C1 segment of cervical spinal cord (tissue), 14 donors: ENCODE measurements at regions not wholly inside any gene's neighbourhood (a gene's known extent, or its start where the extent isn't known, plus 50 kb on each side); places are given as distances from the start of the nearest gene placed in this dataset.

Experiments
- DNase-seq, 14 donors: peaks; one replicate each; lab custom pipeline; 2025; lab: John Stamatoyannopoulos, UW

DNA sequence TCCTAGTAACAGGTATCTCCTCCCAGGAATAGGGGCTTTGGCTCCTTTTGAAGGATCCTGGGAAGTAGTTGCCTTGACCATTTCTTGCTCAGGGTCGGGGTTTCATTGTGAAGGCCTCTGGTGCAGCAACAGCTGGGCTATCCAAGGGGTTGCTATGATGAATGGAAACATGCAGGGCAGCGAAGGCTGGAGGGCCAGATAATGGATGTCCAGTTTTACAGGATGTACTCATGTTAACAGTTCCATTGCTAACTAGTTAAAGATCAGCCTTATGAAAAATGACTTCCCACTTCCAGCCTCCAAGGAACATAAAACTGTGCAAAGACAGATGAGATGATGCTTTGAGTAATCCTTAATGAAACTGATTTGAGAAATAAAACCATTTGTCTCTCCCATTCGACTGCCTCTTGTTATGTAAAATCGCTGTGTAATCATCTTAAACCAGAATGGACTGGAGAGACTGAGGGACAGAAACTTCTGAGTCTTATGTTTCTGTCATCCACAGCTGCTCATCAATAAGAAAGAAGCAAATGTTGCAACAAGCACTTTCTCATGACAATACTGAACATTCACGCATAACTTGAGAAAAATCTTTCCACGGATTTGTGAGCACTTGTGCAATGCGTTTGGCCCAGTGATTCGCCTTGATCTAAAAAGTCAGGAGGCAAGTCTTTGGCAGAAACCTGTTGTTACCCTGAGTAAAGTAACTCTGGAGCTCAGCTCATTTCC, 473.5 kb upstream of the RGMA start:
- DNase-seq = no peak

DNA sequence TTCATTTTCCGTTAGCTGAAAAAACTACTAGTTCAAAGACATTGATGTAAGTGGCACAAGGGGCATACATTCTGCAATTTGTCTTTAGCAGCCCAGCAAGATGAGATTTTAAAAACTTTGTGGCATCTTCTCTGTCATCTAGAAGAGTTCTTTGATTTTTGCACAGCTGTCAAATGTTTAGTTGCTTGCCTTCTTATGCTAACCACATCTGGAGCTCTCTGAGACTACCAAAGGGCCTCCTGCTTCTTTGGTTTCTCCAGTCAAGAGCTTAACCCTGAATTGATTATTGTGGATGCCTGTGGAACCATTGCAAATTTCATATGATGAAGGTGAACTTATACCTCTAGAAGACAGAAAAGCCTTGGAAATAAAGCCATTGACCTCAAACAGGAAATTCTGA, 468.7 kb upstream of the RGMA start:
- DNase-seq = no peak

DNA sequence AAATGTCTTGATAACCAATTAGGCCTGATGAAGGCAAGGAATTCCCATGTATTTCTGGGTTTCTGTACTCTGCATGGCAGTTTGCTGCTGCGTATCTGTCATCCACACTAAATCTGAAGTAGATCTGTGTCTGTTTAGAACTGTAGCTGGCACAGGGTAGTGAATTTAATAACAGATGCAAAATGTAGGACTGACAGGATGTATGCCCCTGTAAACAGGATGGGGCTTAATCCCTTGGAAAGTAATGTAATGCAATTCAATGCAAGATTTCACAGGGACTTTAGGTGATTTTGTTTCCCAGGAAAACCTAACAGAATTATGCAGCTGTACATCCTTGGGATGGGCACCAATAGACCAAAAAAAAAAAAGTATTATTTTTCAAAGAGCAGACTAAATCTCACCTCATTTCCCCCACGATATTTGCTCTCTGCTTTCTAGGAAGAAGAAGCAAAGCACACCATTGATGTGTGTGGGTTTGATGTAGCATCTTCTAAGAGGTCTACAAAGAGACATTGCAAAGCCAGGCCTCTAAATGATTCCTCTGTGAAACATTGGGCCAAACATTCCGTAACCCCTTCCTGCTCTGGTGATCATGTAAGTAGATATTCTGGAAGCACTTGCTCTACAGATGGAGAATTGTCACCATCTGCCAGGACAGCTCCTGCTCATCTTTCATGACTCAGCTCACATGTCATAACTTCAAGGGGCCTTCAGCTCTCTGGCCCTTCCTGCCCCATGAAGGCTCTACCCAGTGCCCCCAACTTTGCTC, 464.3 kb upstream of the RGMA start:
- DNase-seq = no peak

DNA sequence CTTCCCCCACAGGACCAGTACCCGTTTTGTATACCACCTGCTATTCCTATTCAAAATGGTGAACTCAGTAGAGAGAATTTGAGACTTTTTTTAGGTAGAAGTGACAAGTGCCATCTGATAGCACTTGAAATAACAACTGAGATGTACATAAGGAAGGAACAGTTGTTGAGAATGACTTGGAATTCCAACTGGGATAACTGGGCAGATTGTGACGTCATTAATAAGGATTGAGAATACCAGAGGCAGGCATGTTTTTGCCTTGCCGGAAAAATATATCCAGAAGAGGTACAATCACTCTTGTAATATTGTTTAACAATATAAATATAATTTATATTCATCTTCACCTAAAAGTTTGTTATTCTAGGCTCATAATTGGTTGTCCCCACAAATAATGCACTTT, 454.1 kb upstream of the RGMA start:
- DNase-seq = no peak

DNA sequence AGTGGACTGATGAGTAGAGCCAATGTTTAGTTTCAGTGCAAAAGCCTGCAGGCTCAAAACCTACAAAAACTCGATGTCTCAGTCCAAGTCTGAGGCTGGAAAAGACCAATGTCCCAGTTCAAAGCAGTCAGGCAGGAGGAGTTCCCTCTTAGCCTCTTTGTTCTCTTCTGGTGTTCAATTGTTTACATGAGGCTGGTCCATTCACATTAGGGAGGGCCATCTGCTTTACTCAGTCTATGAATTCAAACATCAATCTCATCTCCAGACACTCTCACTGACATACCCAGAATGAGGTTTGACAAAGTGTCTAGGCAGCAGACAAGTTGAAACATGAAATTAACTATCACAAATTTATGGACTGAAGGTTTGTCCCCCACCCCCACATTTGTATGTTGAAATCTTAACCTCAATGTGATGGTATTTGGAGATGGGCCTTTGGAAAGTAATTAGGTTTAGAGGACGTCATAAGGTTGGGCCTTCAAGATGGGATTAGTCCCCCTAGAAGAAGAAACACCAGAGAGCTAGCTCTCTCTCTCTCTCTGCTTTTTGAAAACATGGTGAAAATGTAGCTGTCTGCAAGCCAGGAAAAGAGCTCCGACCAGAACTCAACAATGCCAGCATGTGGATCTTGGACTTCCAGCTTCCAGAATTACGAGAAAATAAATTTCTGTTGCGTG, 438.5 kb upstream of the RGMA start:
- DNase-seq = no peak

DNA sequence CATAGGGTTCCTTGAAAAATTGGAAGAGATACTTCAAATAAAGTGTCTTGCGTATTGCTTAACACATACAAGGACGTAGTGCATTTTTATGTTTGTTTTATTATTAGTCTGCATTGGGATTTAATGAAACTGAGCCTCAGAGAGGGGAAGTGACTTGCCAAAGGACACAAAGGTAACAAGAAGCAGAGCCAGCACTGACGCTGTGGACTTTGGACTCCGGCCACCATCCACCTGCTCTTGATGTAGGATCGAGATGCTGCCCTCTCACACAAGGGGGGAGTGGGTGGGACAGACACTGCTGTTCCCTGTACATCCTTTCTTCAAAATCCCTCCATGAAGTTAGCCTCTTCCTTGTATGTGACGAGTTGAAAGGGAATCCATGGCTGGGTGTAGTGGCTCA, 435.4 kb upstream of the RGMA start:
- no peak for DNase-seq

DNA sequence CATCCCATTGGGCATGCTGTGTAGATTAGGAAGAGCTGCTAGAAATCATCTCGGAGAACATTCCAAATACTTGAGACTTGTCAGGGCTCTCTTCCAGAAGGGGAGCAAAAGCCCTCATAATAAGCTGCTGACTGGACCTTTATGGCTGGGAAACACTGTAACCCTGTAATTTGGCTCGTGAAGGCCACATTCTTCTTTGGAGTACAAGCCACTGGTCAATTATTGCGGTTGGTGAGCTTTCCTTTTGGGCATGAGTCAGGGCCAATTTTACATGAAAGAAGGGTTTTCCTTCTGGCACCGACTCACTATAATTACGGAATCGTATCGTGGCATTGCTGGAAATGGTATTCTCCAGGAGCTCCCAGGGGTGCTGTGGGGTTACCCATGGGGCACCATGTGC, 434.5 kb upstream of the RGMA start:
- DNase-seq = no peak

DNA sequence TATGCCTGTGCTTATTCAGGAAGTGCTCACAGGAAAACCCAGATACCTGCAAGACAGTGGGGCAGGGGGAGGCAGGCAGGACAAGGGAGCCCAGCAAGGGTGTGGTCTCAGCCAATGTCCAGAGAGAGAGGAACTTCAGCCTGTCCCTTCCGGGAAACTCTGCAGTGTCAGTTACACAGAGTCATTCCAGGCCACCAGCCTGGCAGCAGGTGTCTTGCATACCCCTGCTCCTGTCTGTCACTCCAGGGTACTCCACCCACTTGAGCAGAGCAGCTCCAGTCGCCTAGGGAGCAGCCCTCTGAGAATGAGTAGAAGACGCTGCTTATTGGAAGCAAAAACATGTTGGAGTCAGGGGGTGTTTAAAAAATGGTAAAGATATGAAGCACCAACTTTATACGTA, 431.2 kb upstream of the RGMA start:
- no peak for DNase-seq

DNA sequence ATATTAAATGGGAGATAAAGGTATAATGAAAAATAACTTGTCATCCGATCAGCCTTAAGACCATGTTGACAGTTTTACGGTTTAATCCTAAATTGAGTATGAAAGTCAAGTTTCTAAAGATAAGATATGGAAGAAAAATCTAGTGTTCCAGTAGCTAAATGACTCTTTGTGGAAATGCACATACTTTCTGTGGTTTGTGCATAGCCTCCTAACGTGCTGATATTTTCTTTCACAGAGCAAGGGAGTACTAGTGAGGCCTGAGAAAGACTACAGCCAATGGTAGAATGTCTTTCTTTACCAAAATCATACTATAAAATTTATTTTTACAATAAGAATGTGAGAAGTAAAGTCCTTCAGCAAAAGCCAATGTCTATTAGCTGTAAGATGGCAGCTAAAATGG, 430.6 kb upstream of the RGMA start:
- DNase-seq = no peak

DNA sequence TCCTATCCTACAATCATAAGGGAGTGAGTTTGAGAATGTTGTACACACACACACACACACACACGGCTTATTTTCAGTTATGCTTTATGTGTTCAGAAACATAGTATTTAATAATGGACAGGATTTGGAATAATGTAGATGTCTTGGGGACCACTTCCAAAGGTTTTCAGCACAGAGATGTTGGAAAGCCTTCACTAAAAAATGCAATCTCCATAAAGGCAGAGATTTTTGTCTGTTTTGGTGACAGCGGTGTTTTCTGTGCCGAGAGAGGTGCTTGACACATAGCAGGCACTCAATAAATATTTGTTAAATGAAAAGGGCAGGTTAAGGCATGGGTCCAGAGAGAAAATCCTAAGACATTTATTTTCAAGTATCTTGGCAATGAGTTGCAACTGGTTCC, 428.2 kb upstream of the RGMA start:
- DNase-seq = no peak

DNA sequence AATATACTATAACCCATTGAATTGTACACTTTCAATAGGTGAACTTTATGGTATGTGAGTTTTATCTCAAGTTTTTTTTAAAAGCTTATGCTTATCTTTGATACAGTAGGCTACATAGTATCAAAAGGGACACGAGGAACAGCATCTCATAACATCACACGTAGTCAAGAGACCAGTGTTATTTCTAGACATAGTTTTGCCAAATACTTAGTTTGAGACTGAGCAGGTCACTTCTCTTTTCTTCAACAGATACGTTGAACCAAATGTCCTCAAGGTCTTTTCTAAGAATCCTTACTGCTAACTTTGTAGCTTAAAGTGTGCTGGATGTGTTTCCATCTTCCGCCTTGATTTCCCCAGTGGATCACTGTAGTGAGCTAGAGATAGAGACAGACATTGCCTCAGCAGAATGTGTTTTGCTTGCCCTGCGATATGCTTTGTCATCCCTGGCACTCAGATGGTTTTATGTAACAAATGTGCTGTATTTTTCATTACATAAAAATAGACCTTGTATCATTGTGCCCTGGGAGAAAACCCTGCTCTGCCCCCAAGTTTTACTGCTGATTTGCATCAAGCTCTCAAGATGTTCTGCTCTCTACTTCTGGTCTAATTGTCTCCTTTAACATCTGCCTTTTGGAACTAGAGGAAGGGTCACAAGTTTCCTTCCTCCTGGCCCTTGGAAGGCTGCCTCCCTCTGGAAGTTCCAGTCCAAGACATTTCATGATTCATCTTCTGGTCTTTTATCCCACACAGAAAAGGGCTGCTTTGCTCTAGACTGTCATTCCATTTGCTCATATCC, 426.4 kb upstream of the RGMA start:
- DNase-seq = peak in 1 of 14 donors; percentile 16

DNA sequence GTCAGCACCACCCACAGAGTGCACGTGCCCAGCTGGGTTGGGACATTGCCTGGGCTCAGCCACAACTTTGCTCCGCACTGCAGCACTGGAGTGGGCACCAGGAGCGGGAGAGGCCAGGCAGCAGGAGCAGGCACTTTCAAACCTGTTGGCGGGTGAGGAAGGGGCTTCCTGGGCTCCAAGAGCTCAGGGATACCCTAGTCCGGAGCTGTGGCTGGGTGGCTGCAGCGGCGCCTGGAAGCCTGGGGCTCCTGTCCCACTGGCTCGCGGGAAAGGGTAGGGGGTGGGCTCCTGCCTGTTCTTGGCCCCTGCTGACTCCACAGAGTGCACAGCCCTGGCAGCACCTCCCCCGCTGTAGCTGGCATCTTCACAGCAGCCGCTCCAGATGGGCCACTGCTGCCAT, 417.6 kb upstream of the RGMA start:
- no peak for DNase-seq

DNA sequence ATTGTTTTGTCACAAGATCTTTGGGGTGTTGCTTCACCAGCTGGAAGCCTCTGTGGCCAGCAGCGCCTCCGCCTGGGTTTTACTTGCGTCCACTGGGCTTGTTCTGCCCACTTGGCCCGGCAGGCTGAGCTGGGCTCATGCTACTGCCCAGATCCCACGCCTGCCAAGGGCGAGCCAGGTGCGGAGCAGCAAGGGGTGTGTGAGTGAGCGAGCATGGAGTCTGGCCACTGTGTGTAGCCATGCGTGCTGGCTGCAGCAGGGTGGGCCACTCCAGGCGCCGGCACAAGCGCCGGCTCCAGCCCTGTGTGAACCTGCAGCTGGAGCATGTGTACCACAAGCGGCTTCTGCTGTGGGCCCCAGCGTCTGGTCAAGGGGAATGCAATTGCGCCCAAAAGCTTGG, 416.5 kb upstream of the RGMA start:
- DNase-seq = no peak

DNA sequence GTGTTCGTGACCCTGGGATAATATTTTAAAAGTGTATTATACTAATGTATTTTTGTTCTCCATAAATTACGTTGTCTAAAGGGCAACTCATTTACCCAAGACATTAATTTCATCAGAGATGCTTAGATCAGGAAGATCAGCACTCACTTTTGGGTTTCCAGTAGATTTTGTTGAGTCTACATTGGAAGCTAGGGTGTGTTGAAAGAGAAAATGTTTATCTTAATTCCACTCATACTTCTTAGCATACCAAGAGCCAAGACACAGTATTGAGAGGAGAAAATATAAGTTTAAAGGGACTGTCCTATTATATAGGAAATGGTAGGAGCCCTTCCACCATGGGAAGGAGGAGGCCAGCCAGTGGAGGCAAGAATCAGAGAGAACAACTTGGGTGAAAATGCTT, 412.9 kb upstream of the RGMA start:
- DNase-seq = no peak

DNA sequence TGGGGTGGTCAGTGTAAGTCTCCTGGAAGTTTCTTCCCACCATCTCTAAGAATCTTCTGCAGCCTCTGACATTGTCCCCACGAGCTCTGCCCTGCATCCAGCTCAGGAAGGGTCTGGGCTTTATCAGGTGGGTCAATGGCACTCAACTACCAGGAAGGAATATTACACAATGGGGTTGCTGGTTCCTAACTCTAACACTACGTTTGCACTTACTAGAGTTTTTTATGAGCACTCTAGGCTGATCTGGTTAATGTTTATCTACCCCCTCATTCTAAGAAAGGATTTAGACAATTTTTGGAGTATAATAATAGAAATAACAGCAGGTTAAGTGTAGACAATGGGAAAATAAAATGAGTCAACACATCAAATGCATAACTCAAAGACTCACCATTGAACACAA, 411.1 kb upstream of the RGMA start:
- DNase-seq = no peak

DNA sequence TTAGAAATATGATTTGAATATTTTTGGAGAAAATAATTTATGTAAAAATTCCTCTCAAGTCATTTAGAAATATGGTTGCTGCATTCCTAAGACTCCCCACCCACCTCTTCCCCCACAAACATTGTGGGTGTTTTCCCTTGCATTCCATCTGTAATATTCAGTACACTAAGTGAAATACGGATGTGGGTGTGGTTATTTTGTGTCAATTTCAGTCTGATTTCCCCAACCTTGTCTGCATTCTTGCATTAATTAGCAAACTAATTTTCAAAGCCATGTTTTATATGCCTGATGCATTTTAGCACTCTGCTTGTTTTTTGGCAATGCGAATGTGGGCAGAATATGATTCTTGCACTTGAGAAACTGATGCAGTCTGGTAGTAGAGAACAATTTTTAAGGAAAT, 408.3 kb upstream of the RGMA start:
- no peak for DNase-seq

DNA sequence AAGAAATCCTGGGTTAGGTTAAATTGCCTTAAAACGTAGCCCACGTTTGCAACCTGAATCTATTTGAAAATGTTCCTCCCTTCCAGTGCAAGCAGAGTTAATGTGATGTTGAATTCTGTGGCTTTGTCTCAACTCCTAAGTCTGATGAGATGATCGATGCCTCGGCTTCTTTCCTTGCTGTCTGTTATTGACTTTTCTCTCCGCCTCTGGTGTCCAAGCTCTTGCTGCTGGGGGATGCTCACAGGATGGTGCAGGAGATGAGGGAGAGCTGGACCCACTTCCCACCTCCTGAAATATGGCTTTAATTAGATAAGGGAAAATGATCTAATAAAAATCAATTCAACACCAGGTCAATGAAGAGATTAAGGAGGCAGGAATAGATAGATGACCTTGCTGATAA, 407.9 kb upstream of the RGMA start:
- no peak for DNase-seq

DNA sequence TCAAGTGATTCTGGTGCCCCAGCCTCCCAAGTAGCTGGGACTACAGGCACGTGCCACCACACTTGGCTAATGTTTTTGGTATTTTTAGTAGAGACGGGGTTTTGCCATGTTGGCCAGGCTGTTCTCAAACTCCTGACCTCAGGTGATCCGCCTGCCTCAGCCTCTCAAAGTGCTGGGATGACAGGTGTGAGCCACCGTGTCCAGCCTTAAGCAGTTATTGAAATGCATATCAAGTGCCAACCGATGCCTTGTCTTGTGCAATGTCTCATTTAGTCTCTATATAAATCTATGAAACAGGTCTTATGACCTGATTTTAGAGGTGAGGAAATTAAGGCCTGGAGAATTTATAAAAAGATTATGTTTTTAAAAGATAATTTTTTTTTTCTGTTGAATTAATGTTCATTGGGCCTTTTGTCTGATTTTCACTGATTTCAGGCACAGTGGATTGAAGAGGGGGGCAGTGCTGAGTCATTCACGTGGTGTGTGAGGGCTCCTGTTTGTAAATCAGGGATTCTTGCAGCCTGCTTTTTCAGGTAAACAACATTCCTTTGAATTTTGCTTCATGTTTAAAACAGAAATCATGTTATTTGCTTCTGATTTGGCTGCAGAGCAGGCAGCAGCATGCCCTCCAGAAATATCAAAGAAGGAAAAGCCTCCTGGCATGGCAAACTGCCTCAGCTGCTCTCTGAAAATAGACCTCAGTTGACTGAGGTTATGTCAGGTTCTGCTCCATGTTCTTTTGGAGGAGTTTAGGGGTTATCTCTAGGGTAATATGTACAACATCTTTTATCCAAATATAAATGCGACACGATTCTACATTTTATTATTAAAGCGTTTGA, 407.0 kb upstream of the RGMA start:
- DNase-seq = no peak

DNA sequence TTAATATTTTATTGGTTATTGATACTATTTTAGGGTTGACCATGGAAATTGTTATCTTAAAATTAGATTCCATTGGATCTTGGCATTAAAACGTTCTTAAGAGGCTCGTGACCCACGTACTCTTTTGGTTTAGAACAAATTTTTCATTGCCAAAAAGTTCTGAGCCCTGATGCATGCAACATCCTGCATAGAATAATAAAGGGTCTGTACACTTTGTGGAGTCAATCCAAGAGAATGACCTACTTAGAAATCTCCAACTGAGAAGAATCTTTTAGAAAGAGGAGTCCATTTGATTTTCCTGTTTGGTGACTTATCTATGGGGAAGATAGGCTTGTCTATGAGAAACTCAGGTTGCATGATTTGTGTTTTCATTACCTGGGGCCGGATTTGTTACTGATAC, 404.2 kb upstream of the RGMA start:
- DNase-seq = no peak

DNA sequence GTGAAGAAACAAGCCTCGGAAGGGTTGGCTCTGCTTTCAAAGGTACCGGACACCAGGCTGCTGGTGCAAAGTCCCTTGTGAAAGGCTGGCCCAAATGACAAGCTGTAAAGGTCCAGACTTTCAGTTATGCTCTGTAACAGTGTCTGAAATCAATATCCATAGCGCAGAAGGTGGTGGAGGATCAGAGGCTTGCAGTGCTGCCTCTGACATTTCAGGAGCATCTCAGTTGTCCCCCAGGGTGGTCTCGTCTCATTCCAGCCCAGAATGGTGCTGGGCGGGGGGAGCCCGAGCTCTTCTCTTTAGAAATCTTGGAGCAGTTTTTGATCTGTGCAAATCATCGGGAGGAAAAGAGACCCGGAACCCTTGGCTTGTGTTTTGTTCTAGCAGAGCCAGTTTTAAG, 402.3 kb upstream of the RGMA start:
- no peak for DNase-seq

DNA sequence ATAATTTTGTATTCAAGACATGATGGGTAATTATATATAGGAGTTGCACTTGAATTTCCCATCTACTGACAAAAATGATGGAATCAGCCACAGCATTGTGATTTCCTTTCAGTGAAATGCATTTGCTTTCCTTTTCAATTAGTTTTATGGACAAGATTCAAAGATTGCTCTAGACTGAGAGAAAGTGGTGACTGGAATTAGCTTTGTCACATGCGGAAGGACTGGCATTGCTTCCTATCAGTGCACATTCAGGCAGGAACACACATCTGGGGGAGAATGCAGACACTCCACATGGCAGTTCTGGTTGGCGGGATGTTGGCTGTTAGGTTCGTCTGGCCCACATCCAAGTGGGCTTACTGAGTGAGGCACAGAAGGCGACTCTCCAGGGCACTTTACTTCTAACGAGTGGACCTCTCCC, 399.3 kb upstream of the RGMA start:
- no peak for DNase-seq
